HG02623 (cell line): ENCODE measurements at regions not wholly inside any gene's neighbourhood (a gene's known extent, or its start where the extent isn't known, plus 50 kb on each side); places are given as distances from the start of the nearest gene placed in this dataset.
A peak's percentile ranks its signal among the peaks of the same experiment; 100 is the strongest.
"Not testable (repeated sequence)": the region's sequence is repeated elsewhere in the genome, so short reads cannot be mapped to it uniquely, and the experiment has no call there.

Source experiments
- ATAC-seq: cut with Tn5 transposase; IDR thresholded peaks from one replicate; pipeline ENCODE4 v1.9.1; 2021; ENCODE audit warnings: moderate library complexity; ENCODE audit not compliant: unreplicated experiment

GRCh38 chr3:104165866-104166265, 1200.8 kb upstream of the ALCAM start:
- no peak for ATAC-seq

- no peak for ATAC-seq
Measured at GRCh38 chr3:104168386-104168785, 1198.3 kb upstream of the ALCAM start.

- ATAC-seq, result no peak
Measured at GRCh38 chr3:104175696-104176095, 1191.0 kb upstream of the ALCAM start.

- no peak for ATAC-seq
Measured at GRCh38 chr3:104176706-104177105, 1190.0 kb upstream of the ALCAM start.

- no peak for ATAC-seq
Measured at GRCh38 chr3:104178680-104179079, 1188.0 kb upstream of the ALCAM start.

- no peak for ATAC-seq
Measured at GRCh38 chr3:104180906-104181305, 1185.8 kb upstream of the ALCAM start.

- ATAC-seq, result no peak
Measured at GRCh38 chr3:104190681-104191080, 1176.0 kb upstream of the ALCAM start.

- no peak for ATAC-seq
Measured at GRCh38 chr3:104198131-104198530, 1168.6 kb upstream of the ALCAM start.

- ATAC-seq, result no peak
Measured at GRCh38 chr3:104206925-104207324, 1159.8 kb upstream of the ALCAM start.

- no peak for ATAC-seq
Measured at GRCh38 chr3:104214277-104214676, 1152.4 kb upstream of the ALCAM start.

GRCh38 chr3:104214937-104215336, 1151.8 kb upstream of the ALCAM start:
- no peak for ATAC-seq

GRCh38 chr3:104219046-104219445, 1147.7 kb upstream of the ALCAM start:
- ATAC-seq, result not testable (repeated sequence)

- no peak for ATAC-seq
Measured at GRCh38 chr3:104234442-104235194, 1132.1 kb upstream of the ALCAM start.

- ATAC-seq, result no peak
Measured at GRCh38 chr3:104244680-104245220, 1122.0 kb upstream of the ALCAM start.

GRCh38 chr3:104245261-104245660, 1121.4 kb upstream of the ALCAM start:
- ATAC-seq, result no peak

- ATAC-seq, result no peak
Measured at GRCh38 chr3:104245981-104246380, 1120.7 kb upstream of the ALCAM start.

- no peak for ATAC-seq
Measured at GRCh38 chr3:104257486-104257885, 1109.2 kb upstream of the ALCAM start.

- ATAC-seq, result no peak
Measured at GRCh38 chr3:104263477-104263876, 1103.2 kb upstream of the ALCAM start.

- ATAC-seq, result not testable (repeated sequence)
Measured at GRCh38 chr3:104266219-104266618, 1100.5 kb upstream of the ALCAM start.

GRCh38 chr3:104269771-104270170, 1096.9 kb upstream of the ALCAM start:
- ATAC-seq, result no peak

GRCh38 chr3:104273046-104273649, 1093.6 kb upstream of the ALCAM start:
- peak; percentile 66 for ATAC-seq

GRCh38 chr3:104275199-104275598, 1091.5 kb upstream of the ALCAM start:
- no peak for ATAC-seq
